Endothelial cell of umbilical vein (primary cell): ENCODE measurements at regions not wholly inside any gene's neighbourhood (a gene's known extent, or its start where the extent isn't known, plus 50 kb on each side); places are given as distances from the start of the nearest gene placed in this dataset.

Experiments
- EZH2 ChIP-seq: IDR thresholded peaks from 2 replicates; pipeline ENCODE4 v1.6.1; 2012; ENCODE audit warnings: borderline replicate concordance, low read depth, mild to moderate bottlenecking, moderate library complexity, low read length, inconsistent platforms; ENCODE audit not compliant: severe bottlenecking
- MAX ChIP-seq: IDR thresholded peaks from 2 replicates; pipeline ENCODE4 v1.6.1; 2011; ENCODE audit not compliant: insufficient read depth, insufficient read length
- MYC ChIP-seq: IDR thresholded peaks from one replicate; pipeline ENCODE4 v1.6.1; 2011; ENCODE audit warnings: mild to moderate bottlenecking, low read depth, low read length
- POLR2A ChIP-seq: IDR thresholded peaks from 2 replicates; pipeline ENCODE4 v1.6.1; 2012; ENCODE audit warnings: low read depth, mild to moderate bottlenecking, control low read depth, low read length
- POLR2AphosphoS5 ChIP-seq: IDR thresholded peaks from 2 replicates; pipeline ENCODE4 v1.6.1; 2012; ENCODE audit warnings: low read depth, mild to moderate bottlenecking, control low read depth, low read length, moderate library complexity; ENCODE audit not compliant: insufficient read depth
- TF ChIP-seq, protein P1 (sequence below), 2 donors: IDR thresholded peaks; 1 replicate in 1 of 2; 2 replicates in 1 of 2; pipeline ENCODE4 v1.5.1; 2011; ENCODE audit warnings: low read length in 2 of 2, mild to moderate bottlenecking in 2 of 2, moderate library complexity in 2 of 2, control low read depth in 1 of 2, inconsistent platforms in 1 of 2, low read depth in 1 of 2; ENCODE audit not compliant: insufficient read depth in 1 of 2; ENCODE audit errors: extremely low read depth in 1 of 2

GRCh38 chr5:57696389-57696769 is 213.8 kb upstream of the ACTBL2 start:
- TF ChIP-seq, protein P1, sequence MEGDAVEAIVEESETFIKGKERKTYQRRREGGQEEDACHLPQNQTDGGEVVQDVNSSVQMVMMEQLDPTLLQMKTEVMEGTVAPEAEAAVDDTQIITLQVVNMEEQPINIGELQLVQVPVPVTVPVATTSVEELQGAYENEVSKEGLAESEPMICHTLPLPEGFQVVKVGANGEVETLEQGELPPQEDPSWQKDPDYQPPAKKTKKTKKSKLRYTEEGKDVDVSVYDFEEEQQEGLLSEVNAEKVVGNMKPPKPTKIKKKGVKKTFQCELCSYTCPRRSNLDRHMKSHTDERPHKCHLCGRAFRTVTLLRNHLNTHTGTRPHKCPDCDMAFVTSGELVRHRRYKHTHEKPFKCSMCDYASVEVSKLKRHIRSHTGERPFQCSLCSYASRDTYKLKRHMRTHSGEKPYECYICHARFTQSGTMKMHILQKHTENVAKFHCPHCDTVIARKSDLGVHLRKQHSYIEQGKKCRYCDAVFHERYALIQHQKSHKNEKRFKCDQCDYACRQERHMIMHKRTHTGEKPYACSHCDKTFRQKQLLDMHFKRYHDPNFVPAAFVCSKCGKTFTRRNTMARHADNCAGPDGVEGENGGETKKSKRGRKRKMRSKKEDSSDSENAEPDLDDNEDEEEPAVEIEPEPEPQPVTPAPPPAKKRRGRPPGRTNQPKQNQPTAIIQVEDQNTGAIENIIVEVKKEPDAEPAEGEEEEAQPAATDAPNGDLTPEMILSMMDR (IDR thresholded peaks at IDR 0.05; ENCODE audit: extremely low read depth in 1 of 2, insufficient read depth in 1 of 2, low read depth in 1 of 2, low read length in 2 of 2), result no peak
- TF ChIP-seq EZH2, result no peak
- TF ChIP-seq POLR2A, result no peak
- no peak for TF ChIP-seq MYC
- no peak for TF ChIP-seq POLR2AphosphoS5
- no peak for TF ChIP-seq MAX
